SK-N-MC (cell line): ENCODE measurements at regions not wholly inside any gene's neighbourhood (a gene's known extent, or its start where the extent isn't known, plus 50 kb on each side); places are given as distances from the start of the nearest gene placed in this dataset.

ENCODE experiments used
- EZH2 ChIP-seq: fragments of 200-600 bp; sonication (generic); IDR thresholded peaks from one replicate; pipeline ENCODE4 v1.6.1; 2017; ENCODE audit warnings: antibody characterized with exemption
- FOXP2 ChIP-seq: optimal IDR thresholded peaks from 2 replicates; pipeline ENCODE3; 2011; ENCODE audit warnings: mild to moderate bottlenecking, moderate library complexity; ENCODE audit not compliant: insufficient read depth; ENCODE audit errors: extremely low read length, control extremely low read depth
- POLR2AphosphoS5 ChIP-seq: IDR thresholded peaks from 2 replicates; pipeline ENCODE4 v1.6.1; 2012; ENCODE audit warnings: mild to moderate bottlenecking, low read depth, low read length, borderline replicate concordance

DNA sequence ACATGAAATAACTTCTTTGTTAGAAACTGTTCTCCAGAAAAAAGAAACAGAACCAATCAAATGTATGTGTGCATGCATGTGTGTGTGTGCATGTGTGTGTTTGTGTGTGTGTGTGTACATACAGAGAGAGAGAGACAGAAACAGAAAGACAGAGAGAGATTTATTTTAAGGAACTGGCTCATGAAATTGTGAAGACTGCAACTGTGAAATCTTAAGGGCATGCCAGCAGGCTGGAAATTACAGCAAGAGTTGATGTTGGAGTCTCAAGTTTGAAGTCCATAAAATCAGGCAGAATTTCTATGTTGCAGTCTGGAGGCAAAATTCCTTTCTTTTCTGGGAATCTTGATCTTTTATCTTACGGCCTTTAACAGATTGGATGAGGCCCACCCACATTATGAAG lies 168.9 kb upstream of the CDH20 start:
- TF ChIP-seq EZH2 (no peak), POLR2AphosphoS5 (no peak), FOXP2 (no peak)
